ENCODE measurements at regions not wholly inside any gene's neighbourhood (a gene's known extent, or its start where the extent isn't known, plus 50 kb on each side); places are given as distances from the start of the nearest gene placed in this dataset.

DNA sequence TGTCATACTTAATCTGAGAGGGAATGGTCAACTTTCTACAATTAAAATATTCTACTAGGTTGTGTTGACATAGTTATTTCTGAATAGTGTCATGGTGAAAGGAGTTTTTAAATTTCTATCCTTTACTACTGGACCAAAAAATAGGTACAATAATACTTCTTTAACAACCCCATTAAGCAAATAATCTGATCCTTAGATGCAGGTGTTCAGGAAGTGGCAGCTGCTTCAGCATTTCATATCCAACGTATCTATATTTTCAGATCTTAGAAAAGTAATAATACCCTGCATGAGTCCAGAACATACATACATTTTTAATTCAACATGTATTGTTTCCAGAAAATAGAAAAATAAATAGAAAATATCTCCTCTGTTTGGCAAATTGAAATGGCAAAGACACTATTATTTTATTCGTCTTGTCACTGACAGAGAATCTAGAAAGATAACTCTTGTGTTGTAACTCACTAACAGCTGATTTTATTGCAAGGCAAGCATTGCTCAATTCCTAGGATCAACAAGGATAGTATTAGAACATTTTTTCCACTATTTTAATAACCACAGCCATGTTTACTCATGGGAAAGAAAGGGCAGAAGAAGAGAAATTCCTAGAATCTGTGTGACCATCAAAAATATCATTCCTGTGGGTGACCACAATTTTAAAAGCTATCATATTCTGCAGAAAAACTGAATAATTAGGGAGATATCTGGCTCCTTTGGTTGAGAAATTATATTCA is 159.3 kb upstream of the CNTNAP2 start:
- RAD21 ChIA-PET (ENCODE audit: unreplicated experiment) = no interaction called here
- 29% methylated on average over 2 of the region's 2 CpGs for WGBS (ENCODE audit: insufficient coverage, insufficient replicate concordance, low lambda C conversion rate, missing lambda C conversion rate)

More for the DNA sequence above, 159.3 kb upstream of the CNTNAP2 start:
- ATAC-seq = no peak
- ChIA-PET POLR2A (no interaction called here), SMC1A (ENCODE audit: uncharacterized antibody, unreplicated experiment) (no interaction called here), CTCF (no interaction called here)
- no peak overlapping the region for H3K9ac ChIP-seq (ENCODE audit: control insufficient read depth, insufficient read depth, low read length)
- H3K4me3 ChIP-seq = no peak overlapping the region
- FAIRE-seq = no peak
- no peak overlapping the region for H3K27ac ChIP-seq (ENCODE audit: control insufficient read depth, insufficient read depth)
- TF ChIP-seq SPI1 (IDR thresholded peaks at IDR 0.05; ENCODE audit: borderline replicate concordance, insufficient read depth, low read depth, low read length) (no peak), ZSCAN29 (IDR thresholded peaks at IDR 0.05) (no peak), SUPT20H (IDR thresholded peaks at IDR 0.05; ENCODE audit: borderline replicate concordance, control insufficient read depth, low read depth, low read length) (no peak), EGR1 (IDR thresholded peaks at IDR 0.05; ENCODE audit: borderline replicate concordance in 1 of 2, low read depth in 2 of 2, low read length in 2 of 2) (no peak), MXI1 (IDR thresholded peaks at IDR 0.05; ENCODE audit: low read depth, low read length) (no peak), ZNF622 (IDR thresholded peaks at IDR 0.05) (no peak), CHD2 (IDR thresholded peaks at IDR 0.05; ENCODE audit: borderline replicate concordance, low read depth, low read length) (no peak), FOS (IDR thresholded peaks at IDR 0.05; ENCODE audit: borderline replicate concordance, extremely low read depth, insufficient read length) (no peak), MYB (IDR thresholded peaks at IDR 0.05; ENCODE audit: borderline replicate concordance, low read depth, low read length) (no peak), ZNF207 (IDR thresholded peaks at IDR 0.05; ENCODE audit: borderline replicate concordance) (no peak), POU2F2 (IDR thresholded peaks at IDR 0.05; ENCODE audit: borderline replicate concordance, low read depth, low read length) (no peak), RAD21 (IDR thresholded peaks at IDR 0.05; ENCODE audit: insufficient read depth, low read depth, low read length) (no peak), HDAC6 (IDR thresholded peaks at IDR 0.05; ENCODE audit: unreplicated experiment) (no peak), MTA3 (IDR thresholded peaks at IDR 0.05; ENCODE audit: borderline replicate concordance, low read length) (no peak), EED (IDR thresholded peaks at IDR 0.05; ENCODE audit: low read depth) (no peak), GATAD2B (conservative IDR thresholded peaks at IDR 0.05; ENCODE audit: low read depth) (no peak)
- TF ChIP-seq, protein P1, sequence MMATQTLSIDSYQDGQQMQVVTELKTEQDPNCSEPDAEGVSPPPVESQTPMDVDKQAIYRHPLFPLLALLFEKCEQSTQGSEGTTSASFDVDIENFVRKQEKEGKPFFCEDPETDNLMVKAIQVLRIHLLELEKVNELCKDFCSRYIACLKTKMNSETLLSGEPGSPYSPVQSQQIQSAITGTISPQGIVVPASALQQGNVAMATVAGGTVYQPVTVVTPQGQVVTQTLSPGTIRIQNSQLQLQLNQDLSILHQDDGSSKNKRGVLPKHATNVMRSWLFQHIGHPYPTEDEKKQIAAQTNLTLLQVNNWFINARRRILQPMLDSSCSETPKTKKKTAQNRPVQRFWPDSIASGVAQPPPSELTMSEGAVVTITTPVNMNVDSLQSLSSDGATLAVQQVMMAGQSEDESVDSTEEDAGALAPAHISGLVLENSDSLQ (IDR thresholded peaks at IDR 0.05) = no peak
- TF ChIP-seq, protein P2, sequence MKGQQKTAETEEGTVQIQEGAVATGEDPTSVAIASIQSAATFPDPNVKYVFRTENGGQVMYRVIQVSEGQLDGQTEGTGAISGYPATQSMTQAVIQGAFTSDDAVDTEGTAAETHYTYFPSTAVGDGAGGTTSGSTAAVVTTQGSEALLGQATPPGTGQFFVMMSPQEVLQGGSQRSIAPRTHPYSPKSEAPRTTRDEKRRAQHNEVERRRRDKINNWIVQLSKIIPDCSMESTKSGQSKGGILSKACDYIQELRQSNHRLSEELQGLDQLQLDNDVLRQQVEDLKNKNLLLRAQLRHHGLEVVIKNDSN (IDR thresholded peaks at IDR 0.05; ENCODE audit: borderline replicate concordance, extremely low read length, insufficient read depth, low read depth, low read length) = no peak
- TF ChIP-seq, protein P3, sequence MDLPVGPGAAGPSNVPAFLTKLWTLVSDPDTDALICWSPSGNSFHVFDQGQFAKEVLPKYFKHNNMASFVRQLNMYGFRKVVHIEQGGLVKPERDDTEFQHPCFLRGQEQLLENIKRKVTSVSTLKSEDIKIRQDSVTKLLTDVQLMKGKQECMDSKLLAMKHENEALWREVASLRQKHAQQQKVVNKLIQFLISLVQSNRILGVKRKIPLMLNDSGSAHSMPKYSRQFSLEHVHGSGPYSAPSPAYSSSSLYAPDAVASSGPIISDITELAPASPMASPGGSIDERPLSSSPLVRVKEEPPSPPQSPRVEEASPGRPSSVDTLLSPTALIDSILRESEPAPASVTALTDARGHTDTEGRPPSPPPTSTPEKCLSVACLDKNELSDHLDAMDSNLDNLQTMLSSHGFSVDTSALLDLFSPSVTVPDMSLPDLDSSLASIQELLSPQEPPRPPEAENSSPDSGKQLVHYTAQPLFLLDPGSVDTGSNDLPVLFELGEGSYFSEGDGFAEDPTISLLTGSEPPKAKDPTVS (IDR thresholded peaks at IDR 0.05; ENCODE audit: low read depth, low read length) = no peak
- no peaks in the 10 kb centered on the region for H3K79me2 ChIP-seq (ENCODE audit: control insufficient read depth, insufficient read depth, low read length)
- H3K36me3 ChIP-seq (ENCODE audit: control insufficient read depth in 2 of 2, insufficient read depth in 2 of 2, low read length in 1 of 2) = no peaks in the 10 kb centered on the region
- H3K9me3 ChIP-seq (replicated peaks; ENCODE audit: control insufficient read depth, insufficient read depth, low read length) = no peaks in the 10 kb centered on the region
- H3K27me3 ChIP-seq (replicated peaks in 1 of 2; ENCODE audit: control insufficient read depth in 2 of 2, insufficient read depth in 2 of 2, low read length in 1 of 2) = no peaks in the 10 kb centered on the region
- no peak for DNase-seq (ENCODE audit: low read depth, low spot score)
- in situ Hi-C loops (cut with MboI) (no loop called here), intact Hi-C loops (cut with micrococcal nuclease; ENCODE audit: unreplicated experiment) (no loop called here)
- H3K4me2 ChIP-seq (ENCODE audit: control insufficient read depth, insufficient read depth) = no peak overlapping the region
- no peak overlapping the region for H2AFZ ChIP-seq (ENCODE audit: control insufficient read depth, low read depth, low read length)
- no TSS peak for BruUV-seq (replicated peaks)
- no peaks in the 10 kb centered on the region for H4K20me1 ChIP-seq (ENCODE audit: control insufficient read depth, insufficient read depth)
- H3K4me1 ChIP-seq (ENCODE audit: control insufficient read depth, insufficient read depth, low read length) = no peaks in the 10 kb centered on the region
